GM12874 (cell line): ENCODE measurements at regions not wholly inside any gene's neighbourhood (a gene's known extent, or its start where the extent isn't known, plus 50 kb on each side); places are given as distances from the start of the nearest gene placed in this dataset.

Source experiments
- CTCF ChIP-seq: IDR thresholded peaks from 2 replicates; pipeline ENCODE4 v1.5.1; 2011; ENCODE audit warnings: low read depth, mild to moderate bottlenecking, control low read depth, low read length, moderate library complexity; ENCODE audit not compliant: insufficient read depth

GRCh38 chr2:217669831-217670230, 333.0 kb downstream of the TNS1 start:
- no peak for TF ChIP-seq CTCF

GRCh38 chr2:217667512-217667911, 335.3 kb downstream of the TNS1 start:
- TF ChIP-seq CTCF = no peak

- TF ChIP-seq CTCF = no peak
Observed at GRCh38 chr2:217667035-217667434, 335.8 kb downstream of the TNS1 start.

GRCh38 chr2:217666338-217666737, 336.5 kb downstream of the TNS1 start:
- TF ChIP-seq CTCF = no peak

- no peak for TF ChIP-seq CTCF
Observed at GRCh38 chr2:217664761-217665160, 338.0 kb downstream of the TNS1 start.

- TF ChIP-seq CTCF = no peak
Observed at GRCh38 chr2:217662984-217663602, 339.7 kb downstream of the TNS1 start.

GRCh38 chr2:217661378-217661777, 341.4 kb downstream of the TNS1 start:
- TF ChIP-seq CTCF = no peak
